PC-3 (cell line): ENCODE measurements at regions not wholly inside any gene's neighbourhood (a gene's known extent, or its start where the extent isn't known, plus 50 kb on each side); places are given as distances from the start of the nearest gene placed in this dataset.

Source experiments
- ATAC-seq: fragments of 200-7000 bp; cut with Tn5 transposase; 2 replicates; pipeline ENCODE4 v1.9.1; 2020; ENCODE audit warnings: mild to moderate bottlenecking, moderate library complexity
- BruUV-seq: library from RNA; stranded (reverse); fragments of 400-500 nt; replicated peaks from 2 replicates; lab custom pipeline; 2021; lab: Mats Ljungman, UMichigan
- CTCF ChIA-PET: fragments of 300-600 bp; sonication (Branson Sonifier 250); formaldehyde crosslinking; loops from one replicate; lab custom pipeline; 2022; ENCODE audit warnings: antibody characterized with exemption; lab: Charles Lee
- POLR2A ChIA-PET: fragments of 300-600 bp; sonication (Branson Sonifier 250); formaldehyde crosslinking; loops from one replicate; lab custom pipeline; 2022; ENCODE audit warnings: antibody characterized with exemption; ENCODE audit not compliant: unreplicated experiment; lab: Charles Lee
- DNase-seq: peaks from one replicate; pipeline ENCODE4 v3.0.0-alpha.2; 2015
- H2AFZ ChIP-seq: fragments of 300-600 bp; sonication (generic); 2 replicates; pipeline ENCODE4 v1.6.0; 2016; ENCODE audit warnings: antibody characterized with exemption, low read length
- H3F3A ChIP-seq: fragments of 300-600 bp; sonication (generic); one replicate; pipeline ENCODE4 v1.6.0; 2017; ENCODE audit warnings: antibody characterized with exemption, low read length, control low read depth, mild to moderate bottlenecking; ENCODE audit not compliant: unreplicated experiment
- H3K27ac ChIP-seq: fragments of 300-600 bp; sonication (generic); 2 replicates; pipeline ENCODE4 v1.5.1; 2016; ENCODE audit warnings: mild to moderate bottlenecking, low read length
- H3K27me3 ChIP-seq: fragments of 300-600 bp; sonication (generic); 2 replicates; pipeline ENCODE4 v1.6.1; 2016; ENCODE audit warnings: low read length, mixed read lengths
- H3K36me3 ChIP-seq: fragments of 300-600 bp; sonication (generic); 2 replicates; pipeline ENCODE4 v1.6.1; 2016; ENCODE audit warnings: low read depth, mixed run types, low read length, mixed read lengths
- H3K4me1 ChIP-seq: fragments of 300-600 bp; sonication (generic); 2 replicates; pipeline ENCODE4 v1.5.1; 2016; ENCODE audit warnings: low read length; ENCODE audit not compliant: insufficient read depth
- H3K4me2 ChIP-seq: fragments of 300-600 bp; sonication (generic); 2 replicates; pipeline ENCODE4 v1.6.0; 2016; ENCODE audit warnings: low read length
- H3K4me3 ChIP-seq: fragments of 300-600 bp; sonication (generic); 2 replicates; pipeline ENCODE4 v1.5.1; 2016; ENCODE audit warnings: mild to moderate bottlenecking, low read length, mixed read lengths
- H3K79me2 ChIP-seq: fragments of 300-600 bp; sonication (generic); 2 replicates; pipeline ENCODE4 v1.6.1; 2017; ENCODE audit warnings: low read length, mixed read lengths
- H3K9ac ChIP-seq: fragments of 300-600 bp; sonication (generic); 2 replicates; pipeline ENCODE4 v1.6.0; 2016; ENCODE audit warnings: mild to moderate bottlenecking, low read length
- H3K9me2 ChIP-seq: fragments of 300-600 bp; sonication (generic); replicated peaks from 2 replicates; pipeline ENCODE4 v1.6.1; 2016; ENCODE audit warnings: mixed run types, low read length, mixed read lengths
- H3K9me3 ChIP-seq: fragments of 300-600 bp; sonication (generic); 2 replicates; pipeline ENCODE4 v1.6.1; 2016; ENCODE audit warnings: low read length, mixed read lengths
- H4K20me1 ChIP-seq: fragments of 300-600 bp; sonication (generic); 2 replicates; pipeline ENCODE4 v1.6.1; 2016; ENCODE audit warnings: low read length, mixed read lengths
- EZH2 ChIP-seq: fragments of 300-600 bp; sonication (generic); IDR thresholded peaks from one replicate; pipeline ENCODE4 v1.6.1; 2017; ENCODE audit warnings: antibody characterized with exemption, mild to moderate bottlenecking, low read length; ENCODE audit not compliant: unreplicated experiment
- EZH2phosphoT487 ChIP-seq: fragments of 300-600 bp; sonication (generic); IDR thresholded peaks from 2 replicates; pipeline ENCODE4 v1.6.1; 2018; ENCODE audit warnings: mild to moderate bottlenecking, antibody characterized with exemption, low read length, borderline replicate concordance
- intact Hi-C: fragments of 100-400 bp; cut with micrococcal nuclease; formaldehyde crosslinking; loops from 2 replicates; pipeline ENCODE4 v1.9.0; 2023
- TF ChIP-seq, protein P1 (sequence below): fragments of 300-600 bp; sonication (generic); conservative IDR thresholded peaks from 2 replicates; pipeline ENCODE4 v1.5.1; 2017; ENCODE audit warnings: antibody characterized with exemption, low read depth, mild to moderate bottlenecking, low read length

DNA sequence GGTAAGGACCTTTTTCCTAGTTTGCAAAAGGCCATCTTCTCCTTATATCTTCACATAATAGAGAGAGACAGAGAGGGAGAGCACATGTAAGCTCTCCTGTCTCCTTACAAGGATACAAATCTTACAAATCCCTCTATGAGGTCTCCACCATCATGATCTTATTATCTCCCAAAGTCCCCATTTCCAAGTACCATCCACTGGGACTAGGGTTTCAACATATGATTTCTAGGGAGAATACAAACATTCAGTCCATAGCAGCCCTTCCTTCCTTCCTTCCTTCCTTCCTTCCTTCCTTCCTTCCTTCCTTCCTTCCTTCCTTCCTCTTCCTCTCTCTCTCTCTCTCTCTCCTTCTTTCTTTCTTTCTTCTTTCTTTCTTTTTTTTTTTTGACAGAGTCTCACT lies 1132.9 kb upstream of the WWC1 start:
- Histone ChIP-seq H3K79me2 (no peaks in the 10 kb centered on the region), H3F3A (no peaks in the 10 kb centered on the region), H3K9ac (no peak overlapping the region), H3K4me2 (no peak overlapping the region), H3K27me3 (no peaks in the 10 kb centered on the region), H3K27ac (no peak overlapping the region), H2AFZ (no peak overlapping the region), H4K20me1 (no peaks in the 10 kb centered on the region), H3K4me3 (no peak overlapping the region), H3K9me3 (no peaks in the 10 kb centered on the region), H3K9me2 (no peaks in the 10 kb centered on the region), H3K36me3 (no peaks in the 10 kb centered on the region), H3K4me1 (no peaks in the 10 kb centered on the region)
- DNase-seq = no peak
- BruUV-seq = no TSS peak
- no peak for ATAC-seq
- intact Hi-C loops = no loop called here
- TF ChIP-seq EZH2phosphoT487 (no peak), EZH2 (no peak)
- TF ChIP-seq, protein P1, sequence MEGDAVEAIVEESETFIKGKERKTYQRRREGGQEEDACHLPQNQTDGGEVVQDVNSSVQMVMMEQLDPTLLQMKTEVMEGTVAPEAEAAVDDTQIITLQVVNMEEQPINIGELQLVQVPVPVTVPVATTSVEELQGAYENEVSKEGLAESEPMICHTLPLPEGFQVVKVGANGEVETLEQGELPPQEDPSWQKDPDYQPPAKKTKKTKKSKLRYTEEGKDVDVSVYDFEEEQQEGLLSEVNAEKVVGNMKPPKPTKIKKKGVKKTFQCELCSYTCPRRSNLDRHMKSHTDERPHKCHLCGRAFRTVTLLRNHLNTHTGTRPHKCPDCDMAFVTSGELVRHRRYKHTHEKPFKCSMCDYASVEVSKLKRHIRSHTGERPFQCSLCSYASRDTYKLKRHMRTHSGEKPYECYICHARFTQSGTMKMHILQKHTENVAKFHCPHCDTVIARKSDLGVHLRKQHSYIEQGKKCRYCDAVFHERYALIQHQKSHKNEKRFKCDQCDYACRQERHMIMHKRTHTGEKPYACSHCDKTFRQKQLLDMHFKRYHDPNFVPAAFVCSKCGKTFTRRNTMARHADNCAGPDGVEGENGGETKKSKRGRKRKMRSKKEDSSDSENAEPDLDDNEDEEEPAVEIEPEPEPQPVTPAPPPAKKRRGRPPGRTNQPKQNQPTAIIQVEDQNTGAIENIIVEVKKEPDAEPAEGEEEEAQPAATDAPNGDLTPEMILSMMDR = no peak
- POLR2A ChIA-PET = no interaction called here
- CTCF ChIA-PET = no interaction called here

DNA sequence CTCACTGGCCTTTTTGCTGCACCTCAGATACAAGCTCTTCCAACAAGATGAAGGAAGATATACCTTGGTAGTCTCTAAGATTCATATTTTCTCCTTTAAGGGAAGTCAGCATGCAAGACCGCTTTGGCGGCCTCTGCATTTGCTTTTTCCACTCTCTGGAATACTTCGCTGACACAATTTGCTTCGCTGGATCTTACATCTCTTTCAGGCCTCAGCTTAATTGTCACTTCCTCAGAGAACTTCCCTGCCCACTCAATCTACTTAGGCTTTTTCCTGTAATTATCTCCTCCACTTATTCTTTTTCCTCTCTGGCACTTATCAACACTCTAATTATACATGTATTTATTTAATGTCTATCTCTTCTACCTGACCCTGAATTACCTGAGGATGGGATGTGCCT lies 1131.1 kb upstream of the WWC1 start:
- H3K9me2 ChIP-seq = no peaks in the 10 kb centered on the region
- no peaks in the 10 kb centered on the region for H3K9me3 ChIP-seq
- no peak overlapping the region for H3K4me3 ChIP-seq
- ATAC-seq = no peak
- H3K36me3 ChIP-seq = no peaks in the 10 kb centered on the region
- H3K27ac ChIP-seq = no peak overlapping the region
- no peaks in the 10 kb centered on the region for H4K20me1 ChIP-seq
- intact Hi-C loops = no loop called here
- no TSS peak for BruUV-seq
- TF ChIP-seq, protein P1 = no peak
- TF ChIP-seq EZH2phosphoT487 (no peak), EZH2 (no peak)
- H3K4me2 ChIP-seq = no peak overlapping the region
- ChIA-PET POLR2A (no interaction called here), CTCF (no interaction called here)
- H3K27me3 ChIP-seq = no peaks in the 10 kb centered on the region
- DNase-seq = no peak
- H2AFZ ChIP-seq = no peak overlapping the region
- no peaks in the 10 kb centered on the region for H3K4me1 ChIP-seq
- no peak overlapping the region for H3K9ac ChIP-seq
- H3K79me2 ChIP-seq = no peaks in the 10 kb centered on the region
- no peaks in the 10 kb centered on the region for H3F3A ChIP-seq

DNA sequence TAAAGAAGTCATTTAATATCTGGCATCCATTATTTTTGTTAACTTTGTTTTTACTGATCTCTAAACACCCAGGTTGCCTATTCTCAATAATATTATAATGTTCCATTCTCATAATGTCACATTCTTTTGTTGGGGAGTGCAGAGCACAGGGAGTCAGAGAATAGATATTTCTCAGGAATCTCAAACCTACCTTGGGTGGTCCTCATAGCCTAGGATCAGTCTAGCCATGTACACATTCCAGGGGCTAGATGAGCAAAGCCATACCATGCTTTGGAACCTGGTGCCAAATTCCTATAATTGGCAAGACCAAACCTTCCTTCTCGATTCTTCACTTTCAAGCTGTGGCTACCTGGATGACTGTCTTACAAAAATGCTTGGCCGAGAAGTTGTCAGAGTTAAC lies 1124.7 kb upstream of the WWC1 start:
- DNase-seq (no peak), ATAC-seq (no peak)
- BruUV-seq = no TSS peak
- no peak overlapping the region for H3K9ac ChIP-seq
- TF ChIP-seq EZH2 = no peak
- no peak for TF ChIP-seq EZH2phosphoT487
- TF ChIP-seq, protein P1 = no peak
- no peak overlapping the region for H3K4me3 ChIP-seq
- no peaks in the 10 kb centered on the region for H3K79me2 ChIP-seq
- no peaks in the 10 kb centered on the region for H4K20me1 ChIP-seq
- no peaks in the 10 kb centered on the region for H3K27me3 ChIP-seq
- no peak overlapping the region for H3K27ac ChIP-seq
- no peaks in the 10 kb centered on the region for H3K9me3 ChIP-seq
- no peaks in the 10 kb centered on the region for H3F3A ChIP-seq
- intact Hi-C loops = no loop called here
- no peaks in the 10 kb centered on the region for H3K36me3 ChIP-seq
- no peak overlapping the region for H2AFZ ChIP-seq
- POLR2A ChIA-PET = no interaction called here
- H3K4me1 ChIP-seq = no peaks in the 10 kb centered on the region
- CTCF ChIA-PET = no interaction called here
- no peaks in the 10 kb centered on the region for H3K9me2 ChIP-seq
- no peak overlapping the region for H3K4me2 ChIP-seq
